ENCODE measurements at regions not wholly inside any gene's neighbourhood (a gene's known extent, or its start where the extent isn't known, plus 50 kb on each side); places are given as distances from the start of the nearest gene placed in this dataset.

GRCh38 chr14:49446801-49447200, 139.4 kb downstream of the RPS29 start:
- no peak overlapping the region for H3K56ac ChIP-seq (ENCODE audit: insufficient read length, low read depth, low read length)
- no peak overlapping the region for H3K18ac ChIP-seq (ENCODE audit: insufficient read length, low read depth, low read length)
- no peak overlapping the region for H3K9ac ChIP-seq (ENCODE audit: extremely low read depth, insufficient read length, low read length)
- Mint-ChIP-seq H3K4me3 (no peak overlapping the region), H3K27me3 (ENCODE audit: low read depth) (no peaks in the 10 kb centered on the region; the same call in 1 of the 2 replicates), H3K9me3 (peaks cover 5 to 10% of the 10 kb centered on the region in 2 experiments), H3K36me3 (ENCODE audit: insufficient read depth in 1 of 3, low read depth in 3 of 3) (peaks cover 0 to 6% (median 5%) of the 10 kb centered on the region in 3 experiments; a peak in 4 of 7 replicates), H3K27ac (peak overlapping the region in 1 of 3 experiments; percentile 68; a peak in 3 of 7 replicates), H3K4me1 (peaks cover 29 to 31% of the 10 kb centered on the region in 2 experiments)
- no peaks in the 10 kb centered on the region for H4K20me1 ChIP-seq (ENCODE audit: control insufficient read depth, insufficient read depth, insufficient read length)
- H3K27me3 ChIP-seq (ENCODE audit: insufficient read depth, low read length): no peaks in the 10 kb centered on the region
- H4K91ac ChIP-seq (ENCODE audit: insufficient read length, low read depth, low read length): no peak overlapping the region
- H2AK5ac ChIP-seq (ENCODE audit: insufficient read length, low read length): no peak overlapping the region
- no peak overlapping the region for H2BK12ac ChIP-seq (ENCODE audit: insufficient read length, low read depth, low read length)
- H3K4ac ChIP-seq (ENCODE audit: low read depth, low read length): no peak overlapping the region
- no peak overlapping the region for H4K5ac ChIP-seq (ENCODE audit: insufficient read length, low read depth, low read length)
- H3K4me1 ChIP-seq (ENCODE audit: insufficient read depth, low read length): no peaks in the 10 kb centered on the region
- no peak overlapping the region for H2BK120ac ChIP-seq (ENCODE audit: low read depth, low read length, poor library complexity, severe bottlenecking)
- no peaks in the 10 kb centered on the region for H3K79me1 ChIP-seq (ENCODE audit: insufficient read depth, low read depth, low read length, poor library complexity, severe bottlenecking)
- H4K8ac ChIP-seq (replicated peaks; ENCODE audit: insufficient read length, low read depth, low read length): no peak overlapping the region
- no peaks in the 10 kb centered on the region for H3K23me2 ChIP-seq (ENCODE audit: insufficient read length, low read depth, low read length, poor library complexity, severe bottlenecking)
- no peak overlapping the region for H3T11ph ChIP-seq (ENCODE audit: low read length)
- H3K14ac ChIP-seq (ENCODE audit: insufficient read depth, low read length): no peak overlapping the region
- WGBS (ENCODE audit: extremely low coverage, insufficient read length, low lambda C conversion rate): no CpG with 5 or more reads among the region's 2 CpGs
- no peak overlapping the region for H2AFZ ChIP-seq (ENCODE audit: low read length)
- no peak overlapping the region for H3K23ac ChIP-seq (ENCODE audit: insufficient read length, low read depth, low read length)
- no peak overlapping the region for H2BK5ac ChIP-seq (ENCODE audit: insufficient read length, low read length)
- no peak overlapping the region for H2BK15ac ChIP-seq (ENCODE audit: low read depth, low read length)
- no peak overlapping the region for H2BK20ac ChIP-seq (ENCODE audit: low read depth, low read length, poor library complexity, severe bottlenecking)
- no peaks in the 10 kb centered on the region for H3K9me3 ChIP-seq (ENCODE audit: control insufficient read depth, low read depth, low read length)
- DNase-seq: no peak
- no peak for TF ChIP-seq CTCF (conservative IDR thresholded peaks at IDR 0.05)
- H3K27ac ChIP-seq (ENCODE audit: insufficient read length, low read depth, low read length): no peak overlapping the region
- H3K79me2 ChIP-seq (ENCODE audit: insufficient read depth, low read length): no peaks in the 10 kb centered on the region
- no peak overlapping the region for H3K4me2 ChIP-seq (ENCODE audit: insufficient read depth, insufficient read length, low read length)

All from H9 (cell line).